Stimulated activated CD8-positive, alpha-beta memory T cell treated with anti-CD3 and anti-CD28 coated beads, Interleukin-12 subunit alpha, Interleukin-12 subunit beta, amount 100 ng/mL, for 24 hours (primary cell): ENCODE measurements at regions not wholly inside any gene's neighbourhood (a gene's known extent, or its start where the extent isn't known, plus 50 kb on each side); places are given as distances from the start of the nearest gene placed in this dataset.
"Not testable (repeated sequence)": the region's sequence is repeated elsewhere in the genome, so short reads cannot be mapped to it uniquely, and the experiment has no call there.

Experiments
- DNase-seq: peaks from one replicate; pipeline ENCODE4 v3.0.0-alpha.2; 2020; ENCODE audit errors: extremely low read depth

- DNase-seq: not testable (repeated sequence)
Observed at GRCh38 chr4:82077471-82077995, 296.3 kb downstream of the HNRNPD start.

GRCh38 chr4:82076809-82077208 is 297.0 kb downstream of the HNRNPD start:
- no peak for DNase-seq

- DNase-seq: no peak
Observed at GRCh38 chr4:82076359-82076758, 297.4 kb downstream of the HNRNPD start.

- no peak for DNase-seq
Observed at GRCh38 chr4:82071951-82072350, 301.8 kb downstream of the HNRNPD start.

- DNase-seq: no peak
Observed at GRCh38 chr4:82069883-82070638, 303.7 kb downstream of the HNRNPD start.

- no peak for DNase-seq
Observed at GRCh38 chr4:82063017-82063416, 310.8 kb downstream of the HNRNPD start.

- no peak for DNase-seq
Observed at GRCh38 chr4:82057990-82058544, 315.7 kb downstream of the HNRNPD start.

- no peak for DNase-seq
Observed at GRCh38 chr4:82055156-82055555, 318.6 kb downstream of the HNRNPD start.

GRCh38 chr4:82053396-82053795 is 320.4 kb downstream of the HNRNPD start:
- no peak for DNase-seq

GRCh38 chr4:82050796-82051195 is 323.0 kb downstream of the HNRNPD start:
- DNase-seq: no peak

GRCh38 chr4:82049294-82049693 is 324.5 kb downstream of the HNRNPD start:
- no peak for DNase-seq

- DNase-seq: no peak
Observed at GRCh38 chr4:82047731-82048130, 326.1 kb downstream of the HNRNPD start.

- no peak for DNase-seq
Observed at GRCh38 chr4:82046796-82047195, 327.0 kb downstream of the HNRNPD start.

GRCh38 chr4:82045267-82045666 is 328.5 kb downstream of the HNRNPD start:
- no peak for DNase-seq

GRCh38 chr4:82044141-82044993 is 329.4 kb downstream of the HNRNPD start:
- DNase-seq: no peak

GRCh38 chr4:82043809-82044137 is 330.0 kb downstream of the HNRNPD start:
- no peak for DNase-seq

- DNase-seq: no peak
Observed at GRCh38 chr4:82043081-82043808, 330.5 kb downstream of the HNRNPD start.

- no peak for DNase-seq
Observed at GRCh38 chr4:82042042-82042441, 331.7 kb downstream of the HNRNPD start.

GRCh38 chr4:82038936-82039335 is 334.9 kb downstream of the HNRNPD start:
- no peak for DNase-seq

GRCh38 chr4:82036181-82036580 is 337.6 kb downstream of the HNRNPD start:
- no peak for DNase-seq

- DNase-seq: no peak
Observed at GRCh38 chr4:82034878-82035277, 338.9 kb downstream of the HNRNPD start.

- DNase-seq: no peak
Observed at GRCh38 chr4:82033862-82034261, 339.9 kb downstream of the HNRNPD start.
